Uterus (tissue), 2 donors: ENCODE measurements at regions not wholly inside any gene's neighbourhood (a gene's known extent, or its start where the extent isn't known, plus 50 kb on each side); places are given as distances from the start of the nearest gene placed in this dataset.

Source experiments
- POLR2A ChIP-seq, 2 donors: fragments of 450-650 bp; IDR thresholded peaks; one replicate each; pipeline ENCODE4 v1.6.1; 2016; ENCODE audit warnings: antibody characterized with exemption in 2 of 2, mild to moderate bottlenecking in 1 of 2, moderate library complexity in 1 of 2
- TF ChIP-seq, protein P1 (sequence below), 4 experiments: fragments of 200-600 bp in 2 of 4; fragments of 450-650 bp in 2 of 4; sonication (generic) in 2 of 4; IDR thresholded peaks; one replicate each; pipeline ENCODE4 v1.5.1; 2016 to 2019; ENCODE audit warnings: antibody characterized with exemption in 4 of 4, mild to moderate bottlenecking in 2 of 4, moderate library complexity in 1 of 4

DNA sequence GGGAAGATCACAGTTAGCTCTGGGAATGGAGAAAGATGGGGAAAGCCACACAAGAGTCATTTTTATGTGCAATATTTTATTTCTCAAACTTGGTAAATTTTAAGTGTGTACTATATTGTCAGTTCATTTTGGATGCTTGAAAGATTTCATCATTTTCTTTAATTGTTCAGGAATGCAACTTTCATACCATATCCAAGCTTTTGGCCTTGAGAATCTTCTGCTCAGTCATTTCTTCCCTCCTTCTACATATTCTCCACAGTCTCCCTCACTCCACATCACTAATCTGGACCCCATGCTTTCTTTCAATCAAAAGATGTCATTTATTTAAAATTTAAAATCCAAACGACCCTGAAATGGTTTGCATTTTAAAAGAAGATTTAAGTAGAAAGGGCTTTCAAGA, 135.4 kb downstream of the FAM114A2 start:
- TF ChIP-seq, protein P1, sequence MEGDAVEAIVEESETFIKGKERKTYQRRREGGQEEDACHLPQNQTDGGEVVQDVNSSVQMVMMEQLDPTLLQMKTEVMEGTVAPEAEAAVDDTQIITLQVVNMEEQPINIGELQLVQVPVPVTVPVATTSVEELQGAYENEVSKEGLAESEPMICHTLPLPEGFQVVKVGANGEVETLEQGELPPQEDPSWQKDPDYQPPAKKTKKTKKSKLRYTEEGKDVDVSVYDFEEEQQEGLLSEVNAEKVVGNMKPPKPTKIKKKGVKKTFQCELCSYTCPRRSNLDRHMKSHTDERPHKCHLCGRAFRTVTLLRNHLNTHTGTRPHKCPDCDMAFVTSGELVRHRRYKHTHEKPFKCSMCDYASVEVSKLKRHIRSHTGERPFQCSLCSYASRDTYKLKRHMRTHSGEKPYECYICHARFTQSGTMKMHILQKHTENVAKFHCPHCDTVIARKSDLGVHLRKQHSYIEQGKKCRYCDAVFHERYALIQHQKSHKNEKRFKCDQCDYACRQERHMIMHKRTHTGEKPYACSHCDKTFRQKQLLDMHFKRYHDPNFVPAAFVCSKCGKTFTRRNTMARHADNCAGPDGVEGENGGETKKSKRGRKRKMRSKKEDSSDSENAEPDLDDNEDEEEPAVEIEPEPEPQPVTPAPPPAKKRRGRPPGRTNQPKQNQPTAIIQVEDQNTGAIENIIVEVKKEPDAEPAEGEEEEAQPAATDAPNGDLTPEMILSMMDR (IDR thresholded peaks at IDR 0.05): no peak
- no peak for TF ChIP-seq POLR2A (IDR thresholded peaks at IDR 0.05)
